Neuron (in vitro differentiated cells): ENCODE measurements at regions not wholly inside any gene's neighbourhood (a gene's known extent, or its start where the extent isn't known, plus 50 kb on each side); places are given as distances from the start of the nearest gene placed in this dataset.

Source experiments
- H2AFZ ChIP-seq: one replicate; pipeline ENCODE4 v1.6.1; 2013; ENCODE audit warnings: low read depth, mild to moderate bottlenecking, inconsistent platforms, low read length, moderate library complexity
- H3K27me3 ChIP-seq: one replicate; pipeline ENCODE4 v1.6.1; 2013; ENCODE audit warnings: low read length; ENCODE audit not compliant: insufficient read depth
- H3K36me3 ChIP-seq: one replicate; pipeline ENCODE4 v1.6.1; 2013; ENCODE audit warnings: low read length; ENCODE audit not compliant: insufficient read depth
- H3K4me1 ChIP-seq: one replicate; pipeline ENCODE4 v1.6.1; 2013; ENCODE audit warnings: low read length; ENCODE audit not compliant: insufficient read depth
- H3K4me3 ChIP-seq: 2 replicates; pipeline ENCODE4 v1.5.1; 2013; ENCODE audit warnings: mild to moderate bottlenecking, low read length, moderate library complexity
- H3K9me3 ChIP-seq: one replicate; pipeline ENCODE4 v1.6.1; 2013; ENCODE audit warnings: low read length

GRCh38 chr13:73934215-73934641 lies 200.0 kb downstream of the KLF12 start:
- no peak overlapping the region for H2AFZ ChIP-seq
- H3K36me3 ChIP-seq, result peaks cover 4% of the 10 kb centered on the region
- peaks cover 3% of the 10 kb centered on the region for H3K9me3 ChIP-seq

GRCh38 chr13:73933795-73934194 lies 200.4 kb downstream of the KLF12 start:
- no peak overlapping the region for H3K4me3 ChIP-seq
- H3K4me1 ChIP-seq, result no peaks in the 10 kb centered on the region
- peaks cover 4% of the 10 kb centered on the region for H3K36me3 ChIP-seq
- H3K27me3 ChIP-seq, result no peaks in the 10 kb centered on the region
- peaks cover 3% of the 10 kb centered on the region for H3K9me3 ChIP-seq
- no peak overlapping the region for H2AFZ ChIP-seq

More at GRCh38 chr13:73934215-73934641, 200.0 kb downstream of the KLF12 start:
- Histone ChIP-seq H3K27me3 (no peaks in the 10 kb centered on the region), H3K4me1 (no peaks in the 10 kb centered on the region), H3K4me3 (no peak overlapping the region)

- H3K4me3 ChIP-seq, result no peak overlapping the region
- no peaks in the 10 kb centered on the region for H3K4me1 ChIP-seq
- H3K9me3 ChIP-seq, result peaks cover 3% of the 10 kb centered on the region
- no peaks in the 10 kb centered on the region for H3K27me3 ChIP-seq
- H3K36me3 ChIP-seq, result peaks cover 4% of the 10 kb centered on the region
- H2AFZ ChIP-seq, result no peak overlapping the region
These were observed 202.1 kb downstream of the KLF12 start for GRCh38 chr13:73932091-73932490.

DNA sequence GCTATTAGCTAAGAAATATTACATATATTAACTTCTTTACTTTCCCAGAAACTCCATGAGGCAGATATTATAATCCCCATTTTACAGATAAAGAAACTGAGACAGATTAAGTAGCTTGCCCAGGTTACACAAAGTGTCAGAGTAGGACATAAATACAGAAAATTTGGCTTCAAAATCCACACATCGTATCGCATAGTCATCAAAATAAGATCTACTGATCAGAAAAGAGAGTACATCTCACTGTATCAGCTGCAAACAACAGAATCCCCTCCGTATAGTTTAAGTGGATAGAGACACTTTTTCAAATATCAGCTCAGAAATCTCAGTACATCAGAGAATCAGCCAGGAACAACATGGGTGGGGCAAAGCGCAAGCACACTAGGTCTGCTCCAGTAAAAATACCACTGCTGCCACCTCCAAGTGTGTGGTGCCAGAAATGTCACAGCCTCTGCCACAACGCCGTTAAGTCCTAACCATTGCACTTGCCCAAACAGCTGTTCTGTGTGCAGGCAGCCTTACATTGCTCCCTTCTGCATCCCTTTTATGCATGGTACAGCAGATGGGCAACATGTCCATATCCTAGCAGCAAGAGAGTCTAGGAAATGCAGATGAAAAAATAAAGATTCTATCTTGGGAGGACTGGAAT lies 204.8 kb downstream of the KLF12 start:
- no peaks in the 10 kb centered on the region for H3K4me1 ChIP-seq
- H2AFZ ChIP-seq, result no peak overlapping the region
- H3K9me3 ChIP-seq, result peaks cover 3% of the 10 kb centered on the region
- no peaks in the 10 kb centered on the region for H3K27me3 ChIP-seq
- no peak overlapping the region for H3K4me3 ChIP-seq
- peaks cover 7% of the 10 kb centered on the region for H3K36me3 ChIP-seq

DNA sequence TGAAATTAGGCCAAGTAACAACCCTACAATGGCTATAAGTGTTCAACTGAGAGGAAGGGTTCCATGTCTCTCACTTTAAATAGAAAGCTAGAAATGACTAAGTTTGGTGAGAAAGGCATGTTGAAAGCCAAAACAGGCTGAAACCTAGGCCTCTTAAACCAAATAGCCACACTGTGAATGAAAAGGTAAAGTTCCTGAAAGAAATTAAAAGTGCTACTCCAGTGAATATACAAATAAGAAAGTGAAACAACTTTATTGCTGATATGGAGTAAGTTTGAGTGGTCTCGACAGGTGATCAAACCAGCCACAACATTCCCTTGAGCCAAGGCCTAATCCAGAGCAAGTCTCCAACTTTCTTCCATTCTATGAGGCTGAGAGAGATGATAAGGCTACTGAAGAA lies 209.6 kb downstream of the KLF12 start:
- Histone ChIP-seq H3K27me3 (no peaks in the 10 kb centered on the region), H3K36me3 (peaks cover 4% of the 10 kb centered on the region), H3K4me3 (no peak overlapping the region), H2AFZ (no peak overlapping the region), H3K4me1 (peaks cover 11% of the 10 kb centered on the region), H3K9me3 (peaks cover 3% of the 10 kb centered on the region)

DNA sequence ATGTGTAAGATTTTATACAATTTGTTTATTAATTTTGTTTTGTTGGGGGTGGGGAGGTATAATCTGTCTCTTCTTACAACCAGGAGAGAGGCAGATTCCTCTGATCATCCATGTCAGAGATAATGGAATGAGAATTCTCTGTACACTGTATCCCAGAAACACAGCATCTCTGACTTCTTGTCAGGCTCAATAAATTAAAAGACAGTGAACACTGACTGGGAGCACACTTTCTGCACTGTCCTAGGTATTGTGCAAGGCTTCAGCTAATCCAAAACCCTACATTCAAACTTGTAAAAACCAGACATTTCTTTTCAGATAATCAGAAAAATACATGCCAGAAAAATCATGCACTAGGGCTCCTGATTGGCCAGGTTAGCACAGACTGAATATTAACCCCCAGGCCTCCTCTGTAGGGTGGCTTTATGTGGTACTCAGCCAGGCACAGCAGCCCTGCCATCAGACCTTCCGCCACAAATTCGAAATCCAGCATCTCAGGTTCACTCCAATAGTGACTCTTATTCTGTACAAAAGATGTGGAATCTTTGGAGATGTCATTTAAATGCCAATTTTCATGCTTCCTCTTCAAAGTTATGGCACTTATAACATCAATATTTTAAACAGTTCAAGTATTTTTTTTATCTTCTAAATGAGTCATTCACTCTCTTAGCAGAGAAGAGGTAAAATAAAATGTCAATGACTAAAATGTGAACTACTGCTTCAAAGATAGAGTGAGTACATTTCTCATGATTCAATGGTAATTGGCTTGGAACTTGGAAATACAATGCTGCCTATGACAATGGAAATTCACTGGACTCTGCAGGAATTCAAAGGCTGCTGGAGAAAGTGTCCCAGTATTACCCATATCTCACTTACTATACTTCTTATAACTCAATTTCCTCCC lies 211.5 kb downstream of the KLF12 start:
- H3K36me3 ChIP-seq, result peaks cover 2% of the 10 kb centered on the region
- H2AFZ ChIP-seq, result no peak overlapping the region
- no peaks in the 10 kb centered on the region for H3K27me3 ChIP-seq
- peaks cover 11% of the 10 kb centered on the region for H3K4me1 ChIP-seq
- no peaks in the 10 kb centered on the region for H3K9me3 ChIP-seq
- H3K4me3 ChIP-seq, result no peak overlapping the region

DNA sequence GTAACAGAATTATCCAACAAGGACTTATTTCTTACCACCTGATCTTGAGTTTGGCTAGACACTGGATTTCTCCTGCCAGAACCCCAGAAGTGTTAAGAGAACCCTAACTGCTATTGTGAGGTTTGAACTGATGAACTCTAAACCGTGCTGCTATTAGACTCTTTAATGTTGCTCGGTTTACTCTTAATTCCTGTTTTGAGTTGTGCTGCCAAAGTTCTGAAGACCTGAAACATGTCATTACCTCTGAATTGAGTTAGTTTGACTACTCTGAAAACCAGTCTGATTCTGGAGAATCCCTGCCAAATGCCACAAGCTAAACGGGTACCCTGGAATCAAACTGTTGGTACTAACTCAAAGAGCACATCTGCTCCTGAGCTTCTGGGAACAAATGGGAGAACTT lies 215.5 kb downstream of the KLF12 start:
- H3K27me3 ChIP-seq, result no peaks in the 10 kb centered on the region
- no peaks in the 10 kb centered on the region for H3K36me3 ChIP-seq
- H3K9me3 ChIP-seq, result no peaks in the 10 kb centered on the region
- H2AFZ ChIP-seq, result no peak overlapping the region
- no peak overlapping the region for H3K4me3 ChIP-seq
- H3K4me1 ChIP-seq, result peaks cover 11% of the 10 kb centered on the region

DNA sequence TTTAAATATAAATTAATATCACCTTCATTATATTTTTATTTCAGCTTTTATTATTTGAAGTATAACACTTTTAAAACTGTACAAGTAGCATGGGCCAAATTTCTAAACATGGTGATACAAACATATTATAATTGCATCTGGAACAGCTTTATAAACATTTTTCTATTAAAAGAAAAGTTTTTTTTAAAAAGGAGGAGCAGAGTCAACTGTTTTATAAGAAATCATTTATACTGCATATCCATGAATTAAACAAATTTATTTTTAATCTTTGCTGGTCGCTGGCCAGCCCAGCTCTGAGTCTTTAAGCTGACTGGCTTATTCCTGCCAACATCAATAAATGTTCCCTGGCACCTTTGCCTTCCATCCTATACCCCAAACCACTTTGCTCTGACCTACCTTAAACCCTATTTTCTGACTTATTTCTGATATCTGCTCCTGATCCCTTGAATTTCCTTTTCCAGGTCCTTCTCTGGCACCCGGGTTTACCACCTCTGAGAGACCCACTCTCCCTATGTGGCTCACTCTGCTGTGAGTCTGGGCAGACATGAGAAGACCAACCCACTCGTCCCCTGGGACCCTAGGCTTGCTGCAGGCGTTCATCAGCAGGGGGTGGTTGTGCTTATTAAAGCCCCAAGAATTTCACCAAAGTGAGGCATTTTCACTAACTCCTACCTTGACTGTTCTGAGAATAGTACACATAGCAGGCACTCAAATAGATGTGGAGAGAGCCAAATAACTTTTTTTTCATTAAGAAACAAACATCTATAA lies 220.3 kb downstream of the KLF12 start:
- Histone ChIP-seq H3K27me3 (no peaks in the 10 kb centered on the region), H3K36me3 (no peaks in the 10 kb centered on the region), H3K4me3 (no peak overlapping the region), H3K9me3 (no peaks in the 10 kb centered on the region), H3K4me1 (no peaks in the 10 kb centered on the region), H2AFZ (no peak overlapping the region)

GRCh38 chr13:73913079-73913740 lies 221.0 kb downstream of the KLF12 start:
- H3K9me3 ChIP-seq, result peaks cover 2% of the 10 kb centered on the region
- no peak overlapping the region for H3K4me3 ChIP-seq

DNA sequence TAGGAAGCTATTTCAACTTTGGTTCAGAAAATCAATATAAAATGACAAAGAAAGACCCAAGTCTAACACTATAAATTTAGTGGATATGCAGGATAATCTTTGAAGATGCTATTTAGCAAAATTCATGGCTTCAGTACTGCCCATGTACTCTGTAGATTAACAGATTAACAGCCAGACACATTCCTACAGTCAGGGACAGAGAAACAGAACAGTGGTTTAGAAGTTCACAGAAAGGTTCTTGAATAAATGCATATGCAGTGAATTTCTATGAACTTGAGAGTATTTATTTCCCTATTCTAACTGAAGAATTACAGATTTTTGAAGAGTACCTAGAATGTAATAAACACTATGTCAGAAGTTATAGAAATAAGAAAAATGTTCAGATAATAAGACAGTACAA lies 222.8 kb downstream of the KLF12 start:
- Histone ChIP-seq H3K9me3 (peaks cover 2% of the 10 kb centered on the region), H3K27me3 (no peaks in the 10 kb centered on the region), H2AFZ (no peak overlapping the region), H3K36me3 (no peaks in the 10 kb centered on the region), H3K4me3 (no peak overlapping the region), H3K4me1 (no peaks in the 10 kb centered on the region)

More at GRCh38 chr13:73913079-73913740, 221.0 kb downstream of the KLF12 start:
- H3K4me1 ChIP-seq, result no peaks in the 10 kb centered on the region
- H2AFZ ChIP-seq, result no peak overlapping the region
- H3K27me3 ChIP-seq, result no peaks in the 10 kb centered on the region
- H3K36me3 ChIP-seq, result no peaks in the 10 kb centered on the region

- no peaks in the 10 kb centered on the region for H3K36me3 ChIP-seq
- no peaks in the 10 kb centered on the region for H3K27me3 ChIP-seq
- no peak overlapping the region for H3K4me3 ChIP-seq
- no peaks in the 10 kb centered on the region for H3K4me1 ChIP-seq
- H2AFZ ChIP-seq, result no peak overlapping the region
- H3K9me3 ChIP-seq, result peaks cover 2% of the 10 kb centered on the region
These were observed 223.5 kb downstream of the KLF12 start for GRCh38 chr13:73910733-73911132.

- Histone ChIP-seq H3K27me3 (no peaks in the 10 kb centered on the region), H3K4me3 (no peak overlapping the region), H3K4me1 (no peaks in the 10 kb centered on the region), H3K9me3 (peaks cover 2% of the 10 kb centered on the region), H2AFZ (no peak overlapping the region), H3K36me3 (no peaks in the 10 kb centered on the region)
These were observed 225.4 kb downstream of the KLF12 start for GRCh38 chr13:73908809-73909208.
